ENCODE measurements at regions not wholly inside any gene's neighbourhood (a gene's known extent, or its start where the extent isn't known, plus 50 kb on each side); places are given as distances from the start of the nearest gene placed in this dataset.
"Not testable (repeated sequence)": the region's sequence is repeated elsewhere in the genome, so short reads cannot be mapped to it uniquely, and the experiment has no call there.

DNA sequence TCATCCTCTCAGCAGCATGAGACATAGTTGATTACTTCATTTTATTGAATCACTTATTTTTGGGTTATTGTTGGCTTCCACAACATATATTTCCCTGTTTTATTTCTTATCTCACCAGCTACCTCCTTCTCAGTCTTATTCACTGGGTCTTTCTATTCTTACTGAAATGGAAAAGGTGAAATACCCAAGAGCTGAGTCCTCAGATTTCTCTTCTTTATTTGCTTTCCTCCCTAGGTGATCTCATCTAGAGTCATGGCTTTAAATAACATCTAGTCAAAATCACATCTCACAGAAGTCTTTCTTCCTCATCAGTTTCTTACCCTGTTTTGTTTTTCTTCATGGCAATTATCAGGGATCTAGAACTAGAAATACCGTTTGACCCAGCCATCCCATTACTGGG is 105.0 kb upstream of the RBBP8 start:
- Mint-ChIP-seq H3K4me1 (ENCODE audit: low read depth) (no peaks in the 10 kb centered on the region), H3K4me3 (no peak overlapping the region), H3K27me3 (ENCODE audit: low read depth) (peaks cover 17% of the 10 kb centered on the region), H3K27ac (no peak overlapping the region), H3K9me3 (no peaks in the 10 kb centered on the region), H3K36me3 (ENCODE audit: low read depth) (no peaks in the 10 kb centered on the region)
- no peak for DNase-seq (ENCODE audit: low spot score)

DNA sequence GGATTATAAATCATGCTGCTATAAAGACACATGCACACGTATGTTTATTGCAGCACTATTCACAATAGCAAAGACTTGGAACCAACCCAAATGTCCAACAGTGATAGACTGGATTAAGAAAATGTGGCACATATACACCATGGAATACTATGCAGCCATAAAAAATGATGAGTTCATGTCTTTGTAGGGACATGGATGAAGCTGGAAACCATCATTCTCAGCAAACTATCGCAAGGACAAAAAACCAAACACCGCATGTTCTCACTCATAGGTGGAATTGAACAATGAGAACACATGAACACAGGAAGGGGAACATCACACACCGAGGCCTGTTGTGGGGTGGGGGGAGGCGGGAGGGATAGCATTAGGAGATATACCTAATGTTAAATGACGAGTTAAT is 104.5 kb upstream of the RBBP8 start:
- not testable (repeated sequence) for H3K4me1 Mint-ChIP-seq (ENCODE audit: low read depth); DNase-seq (ENCODE audit: low spot score); H3K27ac Mint-ChIP-seq; H3K4me3 Mint-ChIP-seq; H3K36me3 Mint-ChIP-seq (ENCODE audit: low read depth); H3K9me3 Mint-ChIP-seq
- peaks cover 18% of the 10 kb centered on the region for H3K27me3 Mint-ChIP-seq (ENCODE audit: low read depth)

DNA sequence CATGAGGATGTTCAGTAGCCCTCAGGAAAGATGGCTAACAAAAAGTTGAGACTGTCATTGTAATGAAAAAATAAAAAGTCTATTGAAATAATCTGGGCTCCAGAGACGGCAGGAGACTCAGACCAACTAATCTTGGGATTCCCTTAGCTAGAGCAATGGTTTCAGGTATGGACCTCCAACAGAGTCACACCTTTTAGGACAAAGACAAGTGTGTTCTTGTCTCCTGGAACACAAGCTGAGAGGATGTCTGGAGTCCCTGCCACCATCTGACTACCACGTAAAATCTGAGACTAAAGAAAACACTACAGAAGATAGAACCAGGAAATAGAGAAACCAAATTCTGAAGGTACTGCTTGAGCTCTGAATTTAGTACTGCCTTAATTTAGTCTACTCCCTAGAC is 103.3 kb upstream of the RBBP8 start:
- DNase-seq (ENCODE audit: low spot score): no peak
- Mint-ChIP-seq H3K27ac (no peak overlapping the region), H3K4me3 (no peak overlapping the region), H3K27me3 (ENCODE audit: low read depth) (peaks cover 21% of the 10 kb centered on the region), H3K36me3 (ENCODE audit: low read depth) (no peaks in the 10 kb centered on the region), H3K4me1 (ENCODE audit: low read depth) (no peaks in the 10 kb centered on the region), H3K9me3 (no peaks in the 10 kb centered on the region)

DNA sequence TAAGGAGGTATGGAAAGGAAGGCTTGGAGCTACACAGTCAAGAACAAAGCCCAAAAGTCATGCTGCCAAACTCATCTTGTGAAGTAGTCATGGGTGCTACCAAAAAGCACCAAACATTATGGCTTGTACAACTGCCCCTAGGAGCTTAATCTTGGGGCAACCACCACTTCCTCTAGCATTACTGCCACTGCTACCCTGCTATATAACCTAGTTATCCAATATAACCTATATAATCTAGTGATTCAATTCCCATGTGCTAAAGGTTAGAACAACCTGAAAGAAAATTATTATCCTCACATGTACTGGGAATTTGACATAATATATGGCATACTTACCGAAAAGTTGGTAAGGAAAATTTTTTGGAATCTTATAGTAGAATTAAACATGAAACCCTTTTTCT is 102.6 kb upstream of the RBBP8 start:
- no peak for DNase-seq (ENCODE audit: low spot score)
- H3K4me1 Mint-ChIP-seq (ENCODE audit: low read depth): no peaks in the 10 kb centered on the region
- H3K27ac Mint-ChIP-seq: no peak overlapping the region
- peaks cover 24% of the 10 kb centered on the region for H3K27me3 Mint-ChIP-seq (ENCODE audit: low read depth)
- no peaks in the 10 kb centered on the region for H3K36me3 Mint-ChIP-seq (ENCODE audit: low read depth)
- H3K9me3 Mint-ChIP-seq: no peaks in the 10 kb centered on the region
- H3K4me3 Mint-ChIP-seq: no peak overlapping the region

DNA sequence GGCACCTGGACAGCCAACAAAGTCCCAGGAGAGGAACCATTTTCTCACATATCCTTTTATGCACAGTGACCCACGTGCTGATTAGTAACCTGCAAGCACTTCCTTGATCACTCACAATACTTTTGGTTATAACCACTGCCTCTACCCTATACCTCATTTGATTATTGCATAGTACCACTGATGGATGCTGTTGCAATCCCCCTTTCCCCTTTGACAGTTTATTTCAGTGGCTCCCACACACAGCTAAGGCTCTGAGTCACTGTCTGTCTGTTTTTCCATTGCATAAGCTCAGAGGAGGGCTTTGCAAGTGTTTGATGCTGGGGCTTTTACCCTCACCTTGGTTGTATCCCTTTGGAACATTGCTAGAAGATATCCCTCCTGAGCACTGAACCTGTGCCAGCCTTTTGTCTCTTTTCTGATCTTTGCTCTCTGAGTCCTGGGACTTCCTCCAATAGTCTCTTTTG is 101.7 kb upstream of the RBBP8 start:
- no peak overlapping the region for H3K27ac Mint-ChIP-seq
- DNase-seq (ENCODE audit: low spot score): no peak
- H3K4me3 Mint-ChIP-seq: no peak overlapping the region
- no peaks in the 10 kb centered on the region for H3K36me3 Mint-ChIP-seq (ENCODE audit: low read depth)
- no peaks in the 10 kb centered on the region for H3K4me1 Mint-ChIP-seq (ENCODE audit: low read depth)
- peaks cover 28% of the 10 kb centered on the region for H3K27me3 Mint-ChIP-seq (ENCODE audit: low read depth)
- H3K9me3 Mint-ChIP-seq: no peaks in the 10 kb centered on the region

DNA sequence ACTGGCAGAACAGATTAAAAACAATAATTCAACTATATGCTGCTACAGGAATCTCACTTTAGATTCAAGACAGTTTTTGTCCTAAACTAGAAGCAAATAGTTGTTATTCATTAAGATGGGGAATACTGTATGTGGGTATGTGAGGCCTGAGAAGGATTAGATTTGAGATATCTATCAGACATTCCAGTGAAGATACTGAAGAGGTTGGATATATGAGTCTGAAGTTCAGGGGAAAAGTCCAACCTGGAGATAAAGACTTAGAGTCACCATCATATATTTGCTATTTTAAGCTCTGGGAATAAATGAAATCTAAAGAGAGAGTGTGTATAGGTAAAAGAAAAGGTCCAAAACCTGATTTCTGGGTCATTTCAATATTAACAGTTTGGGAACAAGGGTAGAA is 96.2 kb upstream of the RBBP8 start:
- no peaks in the 10 kb centered on the region for H3K9me3 Mint-ChIP-seq
- H3K36me3 Mint-ChIP-seq (ENCODE audit: low read depth): no peaks in the 10 kb centered on the region
- peaks cover 14% of the 10 kb centered on the region for H3K27me3 Mint-ChIP-seq (ENCODE audit: low read depth)
- no peaks in the 10 kb centered on the region for H3K4me1 Mint-ChIP-seq (ENCODE audit: low read depth)
- DNase-seq (ENCODE audit: low spot score): no peak
- no peak overlapping the region for H3K27ac Mint-ChIP-seq
- no peak overlapping the region for H3K4me3 Mint-ChIP-seq

DNA sequence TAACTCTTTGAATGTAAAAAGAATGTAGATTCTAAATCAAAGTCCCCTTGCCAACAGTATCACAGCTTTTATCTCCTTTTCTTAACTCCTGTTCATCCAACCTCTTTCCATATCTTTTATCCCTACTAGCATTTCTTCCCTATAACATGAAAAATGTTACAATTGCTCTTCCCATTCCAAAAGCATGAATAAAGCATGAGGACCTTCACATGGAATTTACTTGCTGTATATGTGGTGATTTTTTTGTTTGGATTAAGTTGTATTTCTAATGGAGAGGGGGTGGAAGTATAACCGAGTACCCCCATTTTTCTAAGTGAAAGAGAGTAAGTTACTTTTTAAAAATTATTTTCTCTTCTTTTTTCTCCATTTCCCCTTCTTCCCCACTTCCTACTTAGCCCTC is 94.9 kb upstream of the RBBP8 start:
- DNase-seq (ENCODE audit: low spot score): no peak
- no peaks in the 10 kb centered on the region for H3K4me1 Mint-ChIP-seq (ENCODE audit: low read depth)
- H3K4me3 Mint-ChIP-seq: no peak overlapping the region
- H3K27me3 Mint-ChIP-seq (ENCODE audit: low read depth): peaks cover 14% of the 10 kb centered on the region
- no peaks in the 10 kb centered on the region for H3K36me3 Mint-ChIP-seq (ENCODE audit: low read depth)
- H3K9me3 Mint-ChIP-seq: no peaks in the 10 kb centered on the region
- no peak overlapping the region for H3K27ac Mint-ChIP-seq

DNA sequence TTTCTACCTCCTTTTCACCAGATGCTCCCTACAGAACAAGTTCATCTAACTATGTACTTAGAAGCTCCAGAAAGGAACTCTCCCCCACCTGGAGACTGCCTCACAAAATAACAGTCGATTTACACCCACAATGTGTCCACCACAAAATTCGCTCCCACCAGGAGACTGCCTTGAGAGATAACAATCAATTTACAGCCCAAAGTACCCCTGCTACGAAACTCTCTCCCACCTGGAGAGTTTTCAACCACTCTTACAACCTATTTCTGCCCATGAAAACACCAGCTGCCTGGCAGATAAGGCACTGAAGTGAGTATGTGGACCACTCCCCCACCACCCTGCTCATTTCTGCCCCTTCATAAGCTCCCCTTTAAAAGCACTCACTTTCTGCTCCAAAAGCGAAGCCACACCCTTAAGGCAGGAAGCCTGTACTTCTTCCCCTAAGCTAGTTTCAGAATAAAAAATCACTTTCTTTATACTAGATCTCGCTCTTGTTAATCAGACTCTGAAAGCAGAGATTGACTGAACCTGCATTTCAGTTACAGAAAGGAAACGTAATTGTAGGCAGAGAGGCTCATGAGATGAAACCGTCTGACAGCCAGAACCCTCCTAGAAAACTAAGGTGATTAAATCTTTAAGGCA is 94.4 kb upstream of the RBBP8 start:
- no peak overlapping the region for H3K27ac Mint-ChIP-seq
- H3K4me3 Mint-ChIP-seq: no peak overlapping the region
- no peaks in the 10 kb centered on the region for H3K9me3 Mint-ChIP-seq
- H3K36me3 Mint-ChIP-seq (ENCODE audit: low read depth): no peaks in the 10 kb centered on the region
- peaks cover 14% of the 10 kb centered on the region for H3K27me3 Mint-ChIP-seq (ENCODE audit: low read depth)
- H3K4me1 Mint-ChIP-seq (ENCODE audit: low read depth): no peaks in the 10 kb centered on the region
- peak; percentile 12 for DNase-seq (ENCODE audit: low spot score)

DNA sequence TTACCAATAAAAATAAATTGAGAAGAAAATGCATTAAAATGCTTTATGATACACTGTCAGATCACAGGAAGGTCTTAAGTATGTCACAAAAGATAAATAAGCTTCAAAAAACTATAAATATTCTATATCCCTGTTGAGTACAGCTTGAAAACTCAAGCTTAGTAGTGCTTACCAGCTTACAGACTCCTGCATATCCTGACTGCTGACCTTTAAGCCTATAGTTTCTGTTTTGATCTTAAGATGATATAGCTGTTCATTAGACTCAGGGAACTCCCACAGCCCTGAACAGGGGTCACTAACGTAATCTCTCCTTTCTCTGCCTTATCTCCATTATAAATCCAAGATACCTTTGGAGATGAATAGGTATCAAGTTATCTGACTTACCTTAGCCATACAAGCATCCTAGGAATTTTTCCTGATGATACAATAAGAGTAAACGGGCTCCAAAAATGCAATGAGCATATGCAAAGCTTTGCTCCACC is 93.7 kb upstream of the RBBP8 start:
- Mint-ChIP-seq H3K9me3 (no peaks in the 10 kb centered on the region), H3K36me3 (ENCODE audit: low read depth) (no peaks in the 10 kb centered on the region), H3K27me3 (ENCODE audit: low read depth) (peaks cover 12% of the 10 kb centered on the region), H3K4me1 (ENCODE audit: low read depth) (no peaks in the 10 kb centered on the region), H3K4me3 (no peak overlapping the region), H3K27ac (no peak overlapping the region)
- no peak for DNase-seq (ENCODE audit: low spot score)

DNA sequence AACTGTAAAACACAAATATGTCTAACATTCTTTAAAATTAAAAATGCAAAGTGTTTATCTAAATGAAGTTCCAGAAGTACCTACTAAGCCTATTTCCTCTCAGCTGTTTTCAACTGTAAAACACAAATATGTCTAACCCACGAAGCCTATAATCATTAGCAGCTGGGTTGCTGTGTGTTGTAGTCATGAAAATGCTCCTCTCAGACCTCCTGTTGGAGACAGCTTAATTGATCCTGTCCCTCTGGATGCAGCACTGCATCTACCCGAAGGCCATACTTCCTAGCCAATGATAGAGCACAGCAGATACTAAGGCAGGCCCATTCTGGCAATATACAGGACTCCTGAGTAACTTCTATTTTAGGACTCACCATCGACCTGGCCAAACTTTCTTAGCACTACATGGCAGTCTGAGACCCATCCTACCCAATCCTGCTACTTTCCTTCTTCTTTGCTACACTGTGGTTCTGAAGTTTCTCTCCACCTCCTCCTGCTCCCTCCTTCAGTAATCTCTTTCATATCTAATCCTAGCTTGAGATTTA is 92.5 kb upstream of the RBBP8 start:
- no peak overlapping the region for H3K4me3 Mint-ChIP-seq
- no peaks in the 10 kb centered on the region for H3K36me3 Mint-ChIP-seq (ENCODE audit: low read depth)
- no peaks in the 10 kb centered on the region for H3K4me1 Mint-ChIP-seq (ENCODE audit: low read depth)
- no peak overlapping the region for H3K27ac Mint-ChIP-seq
- H3K9me3 Mint-ChIP-seq: no peaks in the 10 kb centered on the region
- H3K27me3 Mint-ChIP-seq (ENCODE audit: low read depth): peaks cover 6% of the 10 kb centered on the region
- DNase-seq (ENCODE audit: low spot score): no peak

DNA sequence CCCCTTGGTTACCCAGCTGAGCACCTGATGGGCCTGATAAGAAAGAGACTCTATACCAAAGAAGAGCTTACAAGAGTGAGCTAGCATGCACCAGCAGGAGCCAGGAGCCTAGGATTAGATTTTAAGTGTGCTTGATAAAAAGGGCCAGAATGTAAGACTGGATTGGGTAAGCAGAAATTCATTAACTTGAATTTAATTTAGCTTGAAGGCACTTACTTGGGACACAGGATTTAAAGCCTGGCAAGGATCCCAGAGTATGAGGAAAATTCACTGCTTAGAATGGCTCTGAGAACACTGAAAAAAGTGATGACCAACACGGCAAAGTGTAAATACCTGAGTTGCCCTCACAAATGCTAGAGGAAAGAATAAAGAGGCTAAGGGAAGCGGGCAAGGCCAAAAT is 91.3 kb upstream of the RBBP8 start:
- Mint-ChIP-seq H3K27me3 (ENCODE audit: low read depth) (peaks cover 5% of the 10 kb centered on the region), H3K27ac (no peak overlapping the region), H3K9me3 (no peaks in the 10 kb centered on the region), H3K36me3 (ENCODE audit: low read depth) (no peaks in the 10 kb centered on the region), H3K4me1 (ENCODE audit: low read depth) (no peaks in the 10 kb centered on the region), H3K4me3 (no peak overlapping the region)
- no peak for DNase-seq (ENCODE audit: low spot score)

DNA sequence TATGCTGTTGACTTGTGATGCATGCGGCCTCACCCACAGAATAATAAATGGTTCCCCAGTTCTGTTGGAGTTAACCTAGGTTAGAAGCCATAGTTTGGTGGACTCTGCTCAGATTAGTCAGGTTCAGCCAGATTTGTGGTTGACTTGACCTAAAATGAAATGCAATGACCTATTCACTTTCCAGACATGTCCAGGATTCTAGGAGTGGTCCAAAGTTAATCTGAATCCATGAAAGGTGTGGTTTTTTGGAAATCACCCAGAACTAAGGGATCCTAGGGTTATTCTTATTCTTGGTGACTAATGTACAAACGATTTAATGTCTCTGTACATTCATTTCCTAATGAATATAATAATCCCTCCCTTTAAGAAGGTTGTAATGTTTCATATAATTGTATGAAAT is 88.9 kb upstream of the RBBP8 start:
- no peak for DNase-seq (ENCODE audit: low spot score)
- peaks cover 14% of the 10 kb centered on the region for H3K27me3 Mint-ChIP-seq (ENCODE audit: low read depth)
- no peak overlapping the region for H3K4me3 Mint-ChIP-seq
- H3K27ac Mint-ChIP-seq: no peak overlapping the region
- peaks cover 2% of the 10 kb centered on the region for H3K4me1 Mint-ChIP-seq (ENCODE audit: low read depth)
- H3K9me3 Mint-ChIP-seq: no peaks in the 10 kb centered on the region
- H3K36me3 Mint-ChIP-seq (ENCODE audit: low read depth): no peaks in the 10 kb centered on the region

DNA sequence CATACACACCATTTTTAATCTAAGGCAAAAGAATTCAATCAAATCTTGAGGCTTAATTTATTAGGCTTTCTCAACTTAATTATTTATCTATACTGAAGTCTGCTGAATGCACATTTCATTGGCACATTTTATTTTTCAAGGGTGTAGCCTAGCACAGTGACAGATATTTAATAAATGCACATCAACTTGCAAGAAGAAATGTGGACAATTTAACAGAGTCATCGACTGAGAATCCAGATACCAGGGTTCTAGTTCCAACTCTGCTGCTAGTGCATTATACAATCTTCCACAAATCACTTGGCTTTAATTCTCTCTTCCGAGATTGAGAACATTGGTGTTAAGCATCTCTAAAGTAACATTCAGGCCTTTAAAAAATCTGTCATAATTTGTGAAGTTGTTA is 88.5 kb upstream of the RBBP8 start:
- no peaks in the 10 kb centered on the region for H3K36me3 Mint-ChIP-seq (ENCODE audit: low read depth)
- DNase-seq (ENCODE audit: low spot score): no peak
- H3K27me3 Mint-ChIP-seq (ENCODE audit: low read depth): peaks cover 15% of the 10 kb centered on the region
- no peak overlapping the region for H3K4me3 Mint-ChIP-seq
- H3K9me3 Mint-ChIP-seq: no peaks in the 10 kb centered on the region
- H3K27ac Mint-ChIP-seq: no peak overlapping the region
- peaks cover 2% of the 10 kb centered on the region for H3K4me1 Mint-ChIP-seq (ENCODE audit: low read depth)

DNA sequence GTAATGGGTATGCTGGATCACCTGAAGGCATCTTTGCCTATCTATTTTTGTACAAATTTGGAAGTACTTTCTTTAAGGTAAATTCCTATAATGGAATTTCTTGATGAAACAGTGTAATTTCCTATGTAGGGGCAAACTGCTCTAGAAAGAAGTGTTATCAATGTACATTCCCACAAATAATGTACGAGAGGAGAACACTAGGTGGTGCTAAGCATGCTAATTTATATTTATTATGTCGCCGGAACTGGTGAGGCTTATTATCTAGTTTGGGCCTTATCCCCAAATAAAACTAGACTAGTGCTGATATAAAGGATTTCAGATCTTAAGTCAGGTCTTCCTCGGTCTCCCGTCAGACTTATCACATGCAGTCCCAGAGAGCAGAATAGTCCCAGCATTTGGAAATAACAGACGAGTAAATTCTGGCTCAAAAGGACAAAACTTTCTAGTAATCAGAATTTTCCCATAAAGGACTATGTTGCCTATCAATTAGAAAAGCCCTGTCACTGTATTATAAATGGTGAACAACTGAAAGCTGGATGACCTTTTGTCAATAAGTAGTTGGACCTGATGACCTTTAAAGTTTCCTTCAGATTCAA is 86.9 kb upstream of the RBBP8 start:
- DNase-seq (ENCODE audit: low spot score): no peak
- Mint-ChIP-seq H3K9me3 (no peaks in the 10 kb centered on the region), H3K4me1 (ENCODE audit: low read depth) (peaks cover 2% of the 10 kb centered on the region), H3K4me3 (no peak overlapping the region), H3K27me3 (ENCODE audit: low read depth) (peaks cover 22% of the 10 kb centered on the region), H3K27ac (no peak overlapping the region), H3K36me3 (ENCODE audit: low read depth) (no peaks in the 10 kb centered on the region)

DNA sequence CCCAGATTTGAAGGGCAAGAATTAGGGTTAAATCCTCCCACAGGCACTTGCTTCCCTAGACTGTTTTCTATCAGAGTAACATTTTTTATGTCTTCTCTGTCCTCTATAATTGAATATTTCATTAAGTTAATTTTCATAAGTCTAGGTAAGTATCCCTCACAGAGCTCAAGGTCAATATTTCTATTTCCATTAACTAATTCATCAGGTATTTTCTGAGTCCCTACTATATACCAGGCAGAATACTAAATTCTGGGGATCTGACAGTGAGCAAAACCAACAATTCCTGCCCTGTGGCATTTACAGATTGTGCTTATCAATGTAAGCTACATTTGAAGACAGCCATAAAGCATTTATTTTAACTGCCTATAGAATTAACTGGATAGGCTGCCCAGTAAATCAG is 86.4 kb upstream of the RBBP8 start:
- no peak overlapping the region for H3K4me3 Mint-ChIP-seq
- no peak for DNase-seq (ENCODE audit: low spot score)
- H3K27ac Mint-ChIP-seq: no peak overlapping the region

More for the DNA sequence above, 86.4 kb upstream of the RBBP8 start:
- no peaks in the 10 kb centered on the region for H3K9me3 Mint-ChIP-seq
- peaks cover 2% of the 10 kb centered on the region for H3K4me1 Mint-ChIP-seq (ENCODE audit: low read depth)
- no peaks in the 10 kb centered on the region for H3K36me3 Mint-ChIP-seq (ENCODE audit: low read depth)
- peaks cover 24% of the 10 kb centered on the region for H3K27me3 Mint-ChIP-seq (ENCODE audit: low read depth)
